ENCODE measurements at regions not wholly inside any gene's neighbourhood (a gene's known extent, or its start where the extent isn't known, plus 50 kb on each side); places are given as distances from the start of the nearest gene placed in this dataset.
"Not testable (repeated sequence)": the region's sequence is repeated elsewhere in the genome, so short reads cannot be mapped to it uniquely, and the experiment has no call there.

GRCh38 chr7:86137343-86137742 is 506.4 kb upstream of the GRM3 start:
- DNase-seq, result no peak
- H3K4me1 ChIP-seq, result no peaks in the 10 kb centered on the region
- intact Hi-C loops (cut with DNase I), result no loop called here
- TF ChIP-seq CTCF (IDR thresholded peaks at IDR 0.05), result no peak
- no peaks in the 10 kb centered on the region for H3K36me3 ChIP-seq
- no peak overlapping the region for H3K4me3 ChIP-seq
- no peak overlapping the region for H3K27ac ChIP-seq
- H3K9me3 ChIP-seq, result no peaks in the 10 kb centered on the region
- H3K27me3 ChIP-seq, result no peaks in the 10 kb centered on the region

GRCh38 chr7:86130268-86130667 is 513.4 kb upstream of the GRM3 start:
- Histone ChIP-seq H3K4me3 (no peak overlapping the region), H3K27me3 (no peaks in the 10 kb centered on the region), H3K27ac (no peak overlapping the region), H3K9me3 (no peaks in the 10 kb centered on the region), H3K36me3 (no peaks in the 10 kb centered on the region), H3K4me1 (no peaks in the 10 kb centered on the region)
- 87 to 88% methylated on average over 10 of the region's 10 CpGs for WGBS, 2 donors
- intact Hi-C loops (cut with DNase I), result no loop called here
- no peak for DNase-seq
- no peak for TF ChIP-seq POLR2A (IDR thresholded peaks at IDR 0.05)

GRCh38 chr7:86123476-86123875 is 520.2 kb upstream of the GRM3 start:
- no peaks in the 10 kb centered on the region for H3K27me3 ChIP-seq
- intact Hi-C loops (cut with DNase I), result no loop called here
- H3K27ac ChIP-seq, result no peak overlapping the region
- no peaks in the 10 kb centered on the region for H3K9me3 ChIP-seq
- H3K36me3 ChIP-seq, result no peaks in the 10 kb centered on the region
- DNase-seq, result no peak
- TF ChIP-seq POLR2A (IDR thresholded peaks at IDR 0.05), result no peak
- TF ChIP-seq CTCF (IDR thresholded peaks at IDR 0.05), result no peak
- 72 to 74% methylated on average over 4 of the region's 4 CpGs for WGBS, 2 donors
- no peaks in the 10 kb centered on the region for H3K4me1 ChIP-seq
- H3K4me3 ChIP-seq, result no peak overlapping the region

DNA sequence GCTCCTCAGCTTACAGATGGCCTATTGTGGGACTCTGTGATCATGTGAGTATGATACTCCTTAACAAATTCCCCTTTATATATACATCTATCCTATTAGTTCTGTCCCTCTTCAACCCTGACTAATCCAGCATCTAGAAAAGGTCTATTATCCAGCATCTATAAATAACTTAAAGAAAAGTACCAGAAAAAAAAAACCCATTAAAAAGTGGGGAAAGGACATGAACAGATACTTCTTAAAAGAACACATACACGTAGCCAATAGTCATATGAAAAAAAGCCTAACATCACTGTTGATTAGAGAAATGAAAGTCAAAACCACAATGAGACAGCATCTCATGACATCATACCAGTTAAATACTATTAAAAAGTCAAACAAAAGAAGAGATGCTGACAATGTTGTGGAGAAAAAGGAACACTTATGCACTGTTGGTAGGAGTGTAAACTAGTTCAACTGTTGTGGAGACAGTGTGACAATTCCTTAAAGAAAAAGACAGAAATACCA is 549.5 kb upstream of the GRM3 start:
- H3K9me3 ChIP-seq, result peaks cover 0 to 12% (median 11%) of the 10 kb centered on the region in 3 donors
- no peak for DNase-seq
- H3K4me3 ChIP-seq, result no peak overlapping the region
- H3K4me1 ChIP-seq, result no peaks in the 10 kb centered on the region
- intact Hi-C loops (cut with DNase I), result no loop called here
- H3K27ac ChIP-seq, result no peak overlapping the region
- H3K36me3 ChIP-seq, result no peaks in the 10 kb centered on the region
- WGBS, 2 donors, result 25 to 57% methylated on average over 1 of the region's 1 CpG
- TF ChIP-seq POLR2A (IDR thresholded peaks at IDR 0.05) (no peak), CTCF (IDR thresholded peaks at IDR 0.05) (no peak)
- no peaks in the 10 kb centered on the region for H3K27me3 ChIP-seq

GRCh38 chr7:86091369-86091768 is 552.3 kb upstream of the GRM3 start:
- Histone ChIP-seq H3K36me3 (no peaks in the 10 kb centered on the region), H3K9me3 (peaks cover 0 to 19% (median 13%) of the 10 kb centered on the region in 3 donors), H3K4me1 (no peaks in the 10 kb centered on the region), H3K4me3 (no peak overlapping the region), H3K27ac (no peak overlapping the region), H3K27me3 (no peaks in the 10 kb centered on the region)
- no peak for DNase-seq
- WGBS, 2 donors, result 17 to 22% methylated on average over 1 of the region's 1 CpG
- TF ChIP-seq CTCF (IDR thresholded peaks at IDR 0.05) (no peak), POLR2A (IDR thresholded peaks at IDR 0.05) (no peak)
- intact Hi-C loops (cut with DNase I), result no loop called here

DNA sequence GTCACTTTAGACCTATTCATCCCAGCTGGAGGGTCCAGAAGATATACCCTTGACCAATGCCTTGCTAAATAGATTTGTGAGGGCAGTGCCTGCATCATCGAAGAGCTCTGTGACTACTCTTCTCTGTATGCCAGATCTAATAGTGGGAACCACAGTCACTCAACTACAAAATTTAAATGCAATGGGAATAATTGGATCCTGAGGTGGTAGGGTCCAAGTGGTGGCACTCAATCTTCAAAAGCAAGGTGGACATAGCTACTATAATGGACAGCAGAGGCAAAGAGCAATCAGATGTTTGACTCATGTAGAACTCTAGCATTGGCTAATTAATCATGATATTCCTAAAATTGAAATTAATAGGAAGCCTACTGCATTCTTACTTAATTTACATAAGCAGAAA is 554.3 kb upstream of the GRM3 start:
- Histone ChIP-seq H3K36me3 (no peaks in the 10 kb centered on the region), H3K4me1 (no peaks in the 10 kb centered on the region), H3K4me3 (no peak overlapping the region), H3K27me3 (no peaks in the 10 kb centered on the region), H3K27ac (no peak overlapping the region), H3K9me3 (peaks cover 0 to 19% (median 13%) of the 10 kb centered on the region in 3 donors)
- DNase-seq, result no peak
- intact Hi-C loops (cut with DNase I), result no loop called here
- TF ChIP-seq POLR2A (IDR thresholded peaks at IDR 0.05) (no peak), CTCF (IDR thresholded peaks at IDR 0.05) (no peak)
- WGBS, 2 donors, result 85 to 89% methylated on average over 1 of the region's 1 CpG

GRCh38 chr7:86064572-86064971 is 579.1 kb upstream of the GRM3 start:
- H3K27ac ChIP-seq, H3K36me3 ChIP-seq: not testable (repeated sequence)

More at GRCh38 chr7:86064572-86064971, 579.1 kb upstream of the GRM3 start:
- H3K9me3 ChIP-seq, result peaks cover 0 to 15% (median 3%) of the 10 kb centered on the region in 3 donors
- H3K4me1 ChIP-seq; intact Hi-C loops (cut with DNase I); DNase-seq; H3K4me3 ChIP-seq; H3K27me3 ChIP-seq: not testable (repeated sequence)
- WGBS, 2 donors, result 68 to 89% methylated on average over 1 of the region's 1 CpG

Measured in esophagus squamous epithelium (tissue), 5 donors.